Adrenal gland (tissue), 5 donors: ENCODE measurements at regions not wholly inside any gene's neighbourhood (a gene's known extent, or its start where the extent isn't known, plus 50 kb on each side); places are given as distances from the start of the nearest gene placed in this dataset.

Source experiments
- CTCF ChIP-seq, 6 experiments: fragments of 450-650 bp in 4 of 6; fragments of 200-600 bp in 2 of 6; sonication (generic) in 1 of 6; IDR thresholded peaks; 1 replicate in 5 of 6; 2 replicates in 1 of 6; pipeline versions ENCODE4 v1.5.1 to v1.8.0; 2016 to 2021; ENCODE audit warnings: antibody characterized with exemption in 6 of 6, mild to moderate bottlenecking in 2 of 6, moderate library complexity in 1 of 6
- POLR2A ChIP-seq, 2 donors: fragments of 450-650 bp; IDR thresholded peaks; one replicate each; pipeline ENCODE4 v1.6.1; 2017; ENCODE audit warnings: antibody characterized with exemption in 2 of 2, mild to moderate bottlenecking in 2 of 2, moderate library complexity in 1 of 2
- donor health status: DM: no; HTN: no; CAD: no.

- TF ChIP-seq CTCF (IDR thresholded peaks at IDR 0.05) (no peak), POLR2A (IDR thresholded peaks at IDR 0.05) (no peak)
These were observed 847.4 kb upstream of the EEF2KMT start for GRCh38 chr16:5944971-5945370.
